Chondrocyte (in vitro differentiated cells): ENCODE measurements at regions not wholly inside any gene's neighbourhood (a gene's known extent, or its start where the extent isn't known, plus 50 kb on each side); places are given as distances from the start of the nearest gene placed in this dataset.

Source experiments
- DNase-seq: peaks from one replicate; pipeline ENCODE4 v3.0.0; 2021; ENCODE audit warnings: mixed read lengths, low spot score
- H3K27ac Mint-ChIP-seq: one replicate; pipeline ENCODE4 v1.8.0; 2021; ENCODE audit warnings: mild to moderate bottlenecking, moderate library complexity, mixed read lengths; ENCODE audit not compliant: unreplicated experiment
- H3K27me3 Mint-ChIP-seq: 2 replicates; pipeline ENCODE4 v1.8.0; 2021; ENCODE audit warnings: low read depth, mixed read lengths
- H3K36me3 Mint-ChIP-seq: 2 replicates; pipeline ENCODE4 v1.8.0; 2021; ENCODE audit warnings: low read depth, mixed read lengths
- H3K4me1 Mint-ChIP-seq: 2 replicates; pipeline ENCODE4 v1.8.0; 2021; ENCODE audit warnings: low read depth, mild to moderate bottlenecking, mixed read lengths
- H3K4me3 Mint-ChIP-seq: one replicate; pipeline ENCODE4 v1.8.0; 2021; ENCODE audit warnings: mild to moderate bottlenecking, moderate library complexity, mixed read lengths; ENCODE audit not compliant: unreplicated experiment
- H3K9me3 Mint-ChIP-seq: 2 replicates; pipeline ENCODE4 v1.8.0; 2021; ENCODE audit warnings: low read depth, mixed read lengths
- TF ChIP-seq, protein P1 (sequence below): fragments of 200-600 bp; sonication (generic); IDR thresholded peaks from 2 replicates; pipeline ENCODE4 v1.5.0; 2021; ENCODE audit warnings: antibody characterized with exemption, mild to moderate bottlenecking, moderate library complexity

DNA sequence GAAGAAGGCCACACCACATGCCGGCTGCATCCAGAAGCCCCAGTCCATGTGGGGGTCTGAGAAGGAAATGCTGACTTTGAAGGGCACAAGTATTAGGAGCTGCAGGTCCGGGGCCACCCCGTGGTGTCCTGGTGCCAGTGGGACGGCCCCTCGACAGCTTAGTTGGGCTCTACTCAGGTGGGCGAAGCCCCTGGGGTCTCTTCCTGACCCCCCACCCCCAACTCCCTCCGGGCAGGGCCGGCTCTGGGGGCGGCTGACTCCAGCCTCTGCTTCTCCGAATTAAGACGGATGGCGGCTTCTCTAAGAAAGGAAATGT is 62.1 kb upstream of the TTC34 start:
- no peaks in the 10 kb centered on the region for H3K36me3 Mint-ChIP-seq
- DNase-seq: peak; percentile 77
- H3K9me3 Mint-ChIP-seq: peaks cover 3% of the 10 kb centered on the region
- H3K4me3 Mint-ChIP-seq: no peak overlapping the region
- H3K27me3 Mint-ChIP-seq: no peaks in the 10 kb centered on the region
- TF ChIP-seq, protein P1, sequence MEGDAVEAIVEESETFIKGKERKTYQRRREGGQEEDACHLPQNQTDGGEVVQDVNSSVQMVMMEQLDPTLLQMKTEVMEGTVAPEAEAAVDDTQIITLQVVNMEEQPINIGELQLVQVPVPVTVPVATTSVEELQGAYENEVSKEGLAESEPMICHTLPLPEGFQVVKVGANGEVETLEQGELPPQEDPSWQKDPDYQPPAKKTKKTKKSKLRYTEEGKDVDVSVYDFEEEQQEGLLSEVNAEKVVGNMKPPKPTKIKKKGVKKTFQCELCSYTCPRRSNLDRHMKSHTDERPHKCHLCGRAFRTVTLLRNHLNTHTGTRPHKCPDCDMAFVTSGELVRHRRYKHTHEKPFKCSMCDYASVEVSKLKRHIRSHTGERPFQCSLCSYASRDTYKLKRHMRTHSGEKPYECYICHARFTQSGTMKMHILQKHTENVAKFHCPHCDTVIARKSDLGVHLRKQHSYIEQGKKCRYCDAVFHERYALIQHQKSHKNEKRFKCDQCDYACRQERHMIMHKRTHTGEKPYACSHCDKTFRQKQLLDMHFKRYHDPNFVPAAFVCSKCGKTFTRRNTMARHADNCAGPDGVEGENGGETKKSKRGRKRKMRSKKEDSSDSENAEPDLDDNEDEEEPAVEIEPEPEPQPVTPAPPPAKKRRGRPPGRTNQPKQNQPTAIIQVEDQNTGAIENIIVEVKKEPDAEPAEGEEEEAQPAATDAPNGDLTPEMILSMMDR: no peak
- no peak overlapping the region for H3K27ac Mint-ChIP-seq
- H3K4me1 Mint-ChIP-seq: no peaks in the 10 kb centered on the region

DNA sequence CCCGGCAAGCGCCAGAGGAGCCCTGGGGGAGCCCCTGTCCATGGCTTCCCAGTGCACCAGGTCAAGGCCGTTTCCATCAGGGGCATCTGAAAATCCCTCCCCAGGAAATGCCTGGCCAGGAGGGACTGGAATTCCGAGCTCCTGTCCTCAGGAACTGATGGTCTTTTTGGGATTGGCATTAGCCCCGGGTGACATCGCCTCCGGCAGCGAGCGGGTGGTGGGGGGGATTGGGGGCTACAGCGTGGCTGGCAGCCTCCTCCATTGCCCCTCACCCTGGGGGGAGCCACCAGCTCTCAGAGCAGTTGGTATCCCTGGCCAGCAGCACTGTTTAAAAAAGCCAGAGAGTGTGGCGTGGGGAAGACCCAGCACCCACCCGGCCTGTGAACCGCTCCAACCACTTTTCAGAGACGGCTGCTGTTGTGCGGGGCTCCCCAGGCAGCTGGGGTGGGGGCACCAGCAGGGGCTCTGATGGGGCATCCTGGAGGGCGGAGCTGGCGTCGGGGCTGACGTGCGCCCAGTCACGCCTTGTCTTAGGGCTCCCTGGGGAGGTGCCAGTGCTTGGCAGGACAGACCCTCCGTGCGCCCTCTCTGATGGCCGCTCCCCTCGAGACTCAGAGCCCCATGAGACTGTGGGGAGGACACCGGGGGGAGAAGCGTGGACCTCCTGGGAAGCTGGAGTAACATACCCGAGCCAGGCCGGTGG is 62.9 kb upstream of the TTC34 start:
- TF ChIP-seq, protein P1: no peak
- H3K27me3 Mint-ChIP-seq: no peaks in the 10 kb centered on the region
- no peaks in the 10 kb centered on the region for H3K4me1 Mint-ChIP-seq
- H3K4me3 Mint-ChIP-seq: no peak overlapping the region
- DNase-seq: no peak
- H3K9me3 Mint-ChIP-seq: no peaks in the 10 kb centered on the region
- no peaks in the 10 kb centered on the region for H3K36me3 Mint-ChIP-seq
- no peak overlapping the region for H3K27ac Mint-ChIP-seq

DNA sequence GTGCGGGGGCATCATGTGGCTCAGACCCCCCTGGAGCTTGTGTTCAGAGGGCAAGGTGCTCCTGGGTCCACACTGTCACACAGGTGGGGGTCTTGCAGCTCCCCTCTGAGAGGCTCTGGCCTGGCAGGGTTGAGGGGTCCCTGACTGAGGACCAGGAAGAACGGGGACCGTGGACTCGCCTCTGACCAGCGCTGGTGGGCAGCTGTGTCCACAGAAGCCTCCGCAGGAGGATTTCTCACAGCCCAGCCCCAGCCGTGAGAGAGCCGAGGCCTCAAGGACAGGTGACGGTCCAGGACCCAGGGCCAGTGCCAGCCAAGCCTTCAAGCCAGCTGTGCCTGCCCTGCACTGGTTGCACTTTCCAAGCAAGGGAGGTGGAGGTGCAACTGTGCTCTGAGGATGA is 63.5 kb upstream of the TTC34 start:
- TF ChIP-seq, protein P1: no peak
- H3K4me1 Mint-ChIP-seq: no peaks in the 10 kb centered on the region
- no peak overlapping the region for H3K4me3 Mint-ChIP-seq
- no peak for DNase-seq
- no peaks in the 10 kb centered on the region for H3K27me3 Mint-ChIP-seq
- H3K9me3 Mint-ChIP-seq: peaks cover 2% of the 10 kb centered on the region
- H3K36me3 Mint-ChIP-seq: no peaks in the 10 kb centered on the region
- H3K27ac Mint-ChIP-seq: no peak overlapping the region

DNA sequence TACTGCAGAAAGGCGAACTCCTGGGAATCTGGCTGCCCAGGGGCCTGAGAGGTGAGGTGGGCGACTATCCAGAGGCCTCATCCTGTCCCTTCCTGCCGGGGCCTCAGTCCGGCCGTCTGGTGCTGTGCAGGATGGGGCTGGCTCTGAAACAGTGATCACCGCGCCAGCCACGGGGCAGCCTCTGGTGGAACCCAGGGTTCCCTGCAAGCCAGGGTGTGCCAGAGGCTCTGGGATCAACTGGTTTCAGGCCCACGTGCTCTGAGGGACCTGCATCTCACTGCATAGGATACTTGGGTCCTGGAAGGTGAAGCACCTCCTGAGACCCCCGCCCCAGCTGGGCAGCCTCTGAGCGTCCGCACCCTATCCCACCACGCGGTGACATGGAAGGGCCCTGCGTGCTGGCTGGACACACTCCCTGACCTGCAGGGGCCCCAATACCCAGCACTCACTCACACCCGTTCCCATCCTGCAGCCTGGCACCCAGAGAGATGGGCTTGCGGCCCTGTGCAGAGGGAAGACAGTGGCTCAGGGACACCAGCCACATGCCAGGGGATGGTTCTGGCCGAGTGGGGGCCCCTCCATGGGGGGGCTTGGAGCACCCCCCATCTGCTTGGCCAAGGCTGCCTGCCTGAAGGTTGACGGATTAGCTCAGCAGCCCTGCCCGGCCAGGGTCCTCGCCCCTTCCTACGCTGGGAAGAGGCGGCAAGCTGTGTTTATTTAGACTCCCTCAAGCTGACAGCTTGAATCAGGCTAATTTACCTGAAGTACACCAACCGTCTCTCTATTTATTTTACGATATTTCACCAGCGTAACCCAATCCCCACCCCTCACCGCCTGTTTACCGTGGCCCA is 64.3 kb upstream of the TTC34 start:
- Mint-ChIP-seq H3K27me3 (no peaks in the 10 kb centered on the region), H3K4me3 (no peak overlapping the region), H3K27ac (no peak overlapping the region), H3K4me1 (no peaks in the 10 kb centered on the region), H3K36me3 (no peaks in the 10 kb centered on the region), H3K9me3 (peaks cover 5% of the 10 kb centered on the region)
- TF ChIP-seq, protein P1: no peak
- DNase-seq: peak; percentile 80

DNA sequence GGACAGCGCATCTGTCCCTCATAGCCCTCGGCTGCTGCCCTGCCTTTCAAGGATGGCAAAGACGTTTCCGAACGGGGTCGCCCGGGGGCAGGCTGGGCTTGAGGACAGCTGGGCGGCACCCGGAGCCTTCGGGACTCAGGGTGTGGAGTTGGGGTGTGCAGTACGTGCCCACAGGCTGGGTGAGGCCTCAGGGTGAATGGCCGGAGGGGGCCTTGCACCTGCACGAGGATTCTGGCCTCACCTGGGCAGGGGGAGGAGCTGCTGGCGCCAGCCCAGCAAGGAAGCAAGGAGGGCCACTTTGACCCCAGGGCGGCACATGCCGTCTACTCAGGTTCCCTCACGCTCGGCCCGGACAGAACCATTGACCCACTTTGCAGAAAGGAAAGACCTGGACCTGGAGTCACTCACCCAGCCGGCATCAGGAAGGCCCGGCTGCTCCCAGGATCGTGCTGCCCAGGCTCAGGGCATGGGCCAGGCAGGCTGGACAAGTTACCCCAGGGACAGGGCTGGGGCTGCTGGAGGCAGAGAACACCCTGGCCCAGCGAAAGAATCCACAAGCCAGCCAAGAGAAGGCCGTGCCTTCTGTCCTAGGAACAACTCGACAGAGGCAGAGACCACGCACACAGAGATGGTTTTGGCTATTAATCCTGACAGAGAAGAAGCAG is 65.1 kb upstream of the TTC34 start:
- Mint-ChIP-seq H3K27me3 (no peaks in the 10 kb centered on the region), H3K9me3 (peaks cover 11% of the 10 kb centered on the region), H3K4me3 (no peak overlapping the region), H3K4me1 (no peaks in the 10 kb centered on the region), H3K36me3 (no peaks in the 10 kb centered on the region), H3K27ac (no peak overlapping the region)
- TF ChIP-seq, protein P1: no peak
- DNase-seq: no peak
